Ovary (tissue), 7 donors: ENCODE measurements at regions not wholly inside any gene's neighbourhood (a gene's known extent, or its start where the extent isn't known, plus 50 kb on each side); places are given as distances from the start of the nearest gene placed in this dataset.

Experiments
- DNase-seq, 5 donors: peaks; one replicate each; pipeline ENCODE4 v3.0.0-alpha.2; 2019 to 2020
- H3K27ac ChIP-seq, 2 donors: fragments of 200-600 bp; one replicate each; pipeline versions ENCODE4 v1.5.1 to v1.8.0; 2019 to 2022
- H3K27me3 ChIP-seq: fragments of 200-600 bp; one replicate; pipeline ENCODE4 v1.8.0; 2022
- H3K36me3 ChIP-seq: fragments of 200-600 bp; sonication (generic); one replicate; pipeline ENCODE4 v1.5.1; 2019
- H3K4me1 ChIP-seq: one replicate; pipeline ENCODE4 v1.8.1; 2013; ENCODE audit warnings: mild to moderate bottlenecking, moderate library complexity; ENCODE audit not compliant: insufficient read depth
- H3K4me3 ChIP-seq: fragments of 200-600 bp; sonication (generic); one replicate; pipeline ENCODE4 v1.5.1; 2017
- H3K9me3 ChIP-seq, 2 donors: fragments of 200-600 bp in 1 of 2; sonication (generic) in 1 of 2; one replicate each; pipeline versions ENCODE4 v1.5.1 to v1.8.1; 2013 to 2019; ENCODE audit warnings: mild to moderate bottlenecking in 1 of 2, moderate library complexity in 1 of 2
- EP300 ChIP-seq: sonication (generic); formaldehyde crosslinking; IDR thresholded peaks from one replicate; pipeline ENCODE4 v1.6.1; 2017; ENCODE audit warnings: antibody characterized with exemption
- POLR2A ChIP-seq: fragments of 450-650 bp; IDR thresholded peaks from one replicate; pipeline ENCODE4 v1.6.1; 2017; ENCODE audit warnings: antibody characterized with exemption, mild to moderate bottlenecking, moderate library complexity
- WGBS, 3 donors: extraction: QIAGEN DNeasy Blood & Tissue Kit in 1 of 3; methylation state at CpG; one replicate each; pipeline versions ENCODE4 v1.1.5 to v1.1.7; 2013 to 2017; 5-methylcytosine and 5-hydroxymethylcytosine counted together
- intact Hi-C, 4 donors: fragments of 100-400 bp; cut with DNase I; formaldehyde crosslinking; loops; one replicate each; pipeline versions ENCODE4 v1.11.0 to v1.15.1; 2022 to 2023
- TF ChIP-seq, protein P1 (sequence below), 3 donors: fragments of 450-650 bp in 2 of 3; fragments of 200-600 bp in 1 of 3; IDR thresholded peaks; one replicate each; pipeline versions ENCODE4 v1.5.1 to v1.8.0; 2016 to 2022; ENCODE audit warnings: antibody characterized with exemption in 3 of 3, mild to moderate bottlenecking in 1 of 3
- donor health status: DM: no; HTN: no; CAD: no; lungs with moderate emphysema.
- donor health status: DM: no; HTN: no; CAD: no.
- donor health status: Bipolar disorder and iron deficiency.
- donor health status: DM: no; HTN: no; CAD: no.
- donor health status: DM: yes; HTN: yes; CAD: no.

DNA sequence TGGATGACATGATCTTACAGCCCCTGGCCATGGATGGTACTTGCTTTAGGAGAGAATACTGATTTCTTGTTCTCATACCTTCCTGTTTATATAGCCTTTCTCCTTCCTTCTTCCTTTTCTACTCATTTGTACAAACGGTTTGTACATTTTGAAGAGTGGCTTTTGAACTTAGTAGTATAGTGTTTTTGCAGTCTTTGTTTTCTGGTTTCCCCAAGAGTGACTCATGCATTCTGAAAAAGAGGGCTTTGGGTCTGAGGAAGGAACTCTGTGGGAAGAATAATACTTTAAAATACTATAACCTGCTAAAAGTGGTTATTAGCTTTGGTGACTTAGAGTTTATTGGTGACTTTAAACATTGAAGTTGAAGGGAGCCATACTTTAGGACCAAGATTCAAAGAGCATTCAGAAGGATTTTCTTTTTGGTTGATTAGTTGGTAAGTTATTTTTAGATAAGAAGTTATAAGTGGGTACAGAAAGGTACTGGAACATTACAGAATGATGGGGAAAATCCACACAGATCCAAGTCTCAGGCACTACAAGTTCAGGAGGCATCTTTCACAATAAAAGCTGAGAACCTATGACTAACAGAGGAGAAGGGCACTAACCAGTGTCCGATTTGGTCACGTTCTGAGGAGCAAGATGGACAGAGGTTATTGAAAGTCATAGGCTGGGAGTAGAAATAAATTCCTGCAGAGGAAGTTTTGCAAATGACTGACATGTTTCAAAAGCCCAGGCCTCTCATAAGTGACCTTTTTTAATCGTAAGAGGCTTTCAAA, 369.6 kb upstream of the AZI2 start:
- TF ChIP-seq POLR2A = no peak
- no peak for TF ChIP-seq EP300
- TF ChIP-seq, protein P1, sequence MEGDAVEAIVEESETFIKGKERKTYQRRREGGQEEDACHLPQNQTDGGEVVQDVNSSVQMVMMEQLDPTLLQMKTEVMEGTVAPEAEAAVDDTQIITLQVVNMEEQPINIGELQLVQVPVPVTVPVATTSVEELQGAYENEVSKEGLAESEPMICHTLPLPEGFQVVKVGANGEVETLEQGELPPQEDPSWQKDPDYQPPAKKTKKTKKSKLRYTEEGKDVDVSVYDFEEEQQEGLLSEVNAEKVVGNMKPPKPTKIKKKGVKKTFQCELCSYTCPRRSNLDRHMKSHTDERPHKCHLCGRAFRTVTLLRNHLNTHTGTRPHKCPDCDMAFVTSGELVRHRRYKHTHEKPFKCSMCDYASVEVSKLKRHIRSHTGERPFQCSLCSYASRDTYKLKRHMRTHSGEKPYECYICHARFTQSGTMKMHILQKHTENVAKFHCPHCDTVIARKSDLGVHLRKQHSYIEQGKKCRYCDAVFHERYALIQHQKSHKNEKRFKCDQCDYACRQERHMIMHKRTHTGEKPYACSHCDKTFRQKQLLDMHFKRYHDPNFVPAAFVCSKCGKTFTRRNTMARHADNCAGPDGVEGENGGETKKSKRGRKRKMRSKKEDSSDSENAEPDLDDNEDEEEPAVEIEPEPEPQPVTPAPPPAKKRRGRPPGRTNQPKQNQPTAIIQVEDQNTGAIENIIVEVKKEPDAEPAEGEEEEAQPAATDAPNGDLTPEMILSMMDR (IDR thresholded peaks at IDR 0.05) = no peak
- Histone ChIP-seq H3K4me1 (no peaks in the 10 kb centered on the region), H3K27me3 (no peaks in the 10 kb centered on the region), H3K4me3 (no peak overlapping the region), H3K36me3 (no peaks in the 10 kb centered on the region), H3K27ac (no peak overlapping the region), H3K9me3 (no peaks in the 10 kb centered on the region)
- no peak for DNase-seq
- WGBS, 3 donors = 75 to 82% (median 78%) methylated on average over 4 of the region's 4 CpGs
- intact Hi-C loops = no loop called here

DNA sequence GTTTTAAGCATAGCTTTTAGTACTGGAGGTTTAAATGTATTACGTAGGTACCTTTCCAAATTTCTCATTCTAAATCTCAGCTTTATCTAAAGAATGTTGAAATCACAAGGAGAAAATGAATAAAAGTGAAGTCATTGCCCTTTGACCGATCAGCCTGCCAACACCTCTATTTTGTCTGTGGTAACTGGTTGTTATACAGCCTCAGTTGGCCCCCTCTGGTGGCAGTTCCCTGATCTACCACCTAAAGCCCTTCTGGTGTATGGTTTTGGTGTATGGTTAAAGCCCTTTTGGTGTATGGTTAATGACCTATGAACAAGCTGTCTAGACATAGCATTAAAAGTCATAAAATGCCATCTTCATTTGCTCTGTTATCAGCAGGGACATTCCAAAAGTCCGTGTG, 378.2 kb upstream of the AZI2 start:
- WGBS, 3 donors = 48 to 56% (median 51%) methylated on average over 3 of the region's 3 CpGs

DNA sequence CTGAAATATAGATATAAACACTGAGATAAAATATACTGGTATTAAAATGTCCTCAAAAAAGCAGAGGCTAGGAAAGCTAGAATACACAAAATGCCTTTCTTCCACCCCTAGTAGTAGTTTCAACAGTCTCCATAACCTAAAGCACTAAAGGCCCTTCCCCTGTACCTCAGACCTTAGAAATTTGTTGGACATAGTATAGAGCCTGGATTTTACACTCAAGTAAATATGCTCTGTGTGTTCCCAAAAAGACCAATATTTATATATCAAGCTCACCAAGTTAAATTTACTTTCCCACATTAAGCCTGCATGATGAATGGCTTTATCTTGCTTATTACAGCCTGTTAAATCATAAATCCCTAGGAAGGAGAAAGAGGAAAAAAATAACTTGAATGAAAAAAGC, 378.7 kb upstream of the AZI2 start:
- no peak for TF ChIP-seq EP300
- TF ChIP-seq, protein P1 (IDR thresholded peaks at IDR 0.05) = no peak
- TF ChIP-seq POLR2A = no peak
- Histone ChIP-seq H3K27me3 (no peaks in the 10 kb centered on the region), H3K9me3 (no peaks in the 10 kb centered on the region), H3K4me1 (no peaks in the 10 kb centered on the region), H3K4me3 (no peak overlapping the region), H3K36me3 (no peaks in the 10 kb centered on the region), H3K27ac (no peak overlapping the region)
- no peak for DNase-seq
- intact Hi-C loops = no loop called here

More for the DNA sequence above, 378.2 kb upstream of the AZI2 start:
- TF ChIP-seq, protein P1 (IDR thresholded peaks at IDR 0.05) = no peak
- TF ChIP-seq POLR2A = no peak
- no peak for TF ChIP-seq EP300
- H3K27ac ChIP-seq = no peak overlapping the region
- no peaks in the 10 kb centered on the region for H3K4me1 ChIP-seq
- H3K9me3 ChIP-seq = no peaks in the 10 kb centered on the region
- DNase-seq = no peak
- no peaks in the 10 kb centered on the region for H3K36me3 ChIP-seq
- intact Hi-C loops = no loop called here
- H3K27me3 ChIP-seq = no peaks in the 10 kb centered on the region
- H3K4me3 ChIP-seq = no peak overlapping the region

DNA sequence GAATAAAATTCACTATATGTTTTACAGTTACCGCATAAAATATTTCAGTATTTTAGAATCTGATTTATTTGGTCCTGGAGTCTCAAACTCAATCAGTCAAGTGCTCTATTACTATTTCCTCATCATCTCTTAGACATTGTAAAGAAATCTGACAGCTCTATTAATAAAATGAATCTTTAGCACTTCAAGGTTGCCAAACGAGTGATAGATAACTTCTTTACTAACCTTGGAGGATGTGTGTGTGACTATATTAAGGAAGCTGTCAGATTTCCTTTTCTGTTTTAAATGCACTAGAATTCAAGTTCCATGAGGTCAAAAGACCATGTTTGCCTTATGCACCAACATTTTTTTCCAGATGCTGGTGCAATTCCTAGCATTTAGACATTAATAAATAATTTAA, 389.8 kb upstream of the AZI2 start:
- intact Hi-C loops = no loop called here
- H3K9me3 ChIP-seq = no peaks in the 10 kb centered on the region

More for the DNA sequence above, 389.8 kb upstream of the AZI2 start:
- Histone ChIP-seq H3K27ac (no peak overlapping the region), H3K4me3 (no peak overlapping the region), H3K27me3 (no peaks in the 10 kb centered on the region), H3K4me1 (no peaks in the 10 kb centered on the region), H3K36me3 (no peaks in the 10 kb centered on the region)
- TF ChIP-seq, protein P1 (IDR thresholded peaks at IDR 0.05) = no peak
- TF ChIP-seq EP300 = no peak
- no peak for DNase-seq
- 64 to 66% (median 64%) methylated on average over 2 of the region's 2 CpGs for WGBS, 3 donors
